Neural cell (in vitro differentiated cells): ENCODE measurements at regions not wholly inside any gene's neighbourhood (a gene's known extent, or its start where the extent isn't known, plus 50 kb on each side); places are given as distances from the start of the nearest gene placed in this dataset.

ENCODE experiments used
- H2AFZ ChIP-seq: fragments of 200-600, 300-800 bp; sonication (generic), shearing (Covaris generic); 2 replicates; pipeline ENCODE4 v1.6.0; 2014; ENCODE audit warnings: low read depth, mild to moderate bottlenecking, antibody characterized with exemption, low read length, moderate library complexity
- H3F3A ChIP-seq: fragments of 200-600 bp; shearing (Covaris generic); 2 replicates; pipeline ENCODE4 v1.6.1; 2016; ENCODE audit warnings: mild to moderate bottlenecking, moderate library complexity, mixed read lengths, antibody characterized with exemption, low read length; ENCODE audit not compliant: insufficient read depth, poor library complexity, severe bottlenecking
- H3K27ac ChIP-seq: fragments of 200-600, 300-800 bp; sonication (generic), shearing (Covaris generic); 2 replicates; pipeline ENCODE4 v1.5.1; 2014; ENCODE audit warnings: mild to moderate bottlenecking, low read length, moderate library complexity
- H3K27me3 ChIP-seq: fragments of 300-800, 200-600 bp; sonication (generic), shearing (Covaris generic); 2 replicates; pipeline ENCODE4 v1.6.0; 2014; ENCODE audit warnings: mild to moderate bottlenecking, low read depth, low read length, moderate library complexity; ENCODE audit not compliant: insufficient read depth
- H3K36me3 ChIP-seq: fragments of 300-800, 200-600 bp; sonication (generic), shearing (Covaris generic); 2 replicates; pipeline ENCODE4 v1.5.1; 2014; ENCODE audit warnings: mild to moderate bottlenecking, antibody characterized with exemption, low read length, moderate library complexity; ENCODE audit not compliant: insufficient read depth
- H3K4me2 ChIP-seq: fragments of 300-800, 200-600 bp; sonication (generic), shearing (Covaris generic); 2 replicates; pipeline ENCODE4 v1.6.0; 2014; ENCODE audit warnings: mild to moderate bottlenecking, low read length
- H3K4me3 ChIP-seq: fragments of 300-800, 200-600 bp; sonication (generic), shearing (Covaris generic); 2 replicates; pipeline ENCODE4 v1.5.1; 2014; ENCODE audit warnings: mild to moderate bottlenecking, low read length, moderate library complexity
- H3K79me2 ChIP-seq: fragments of 200-600 bp; shearing (Covaris generic); replicated peaks from 2 replicates; pipeline ENCODE4 v1.6.0; 2014; ENCODE audit warnings: mild to moderate bottlenecking, low read length, moderate library complexity; ENCODE audit not compliant: insufficient read depth
- H3K9ac ChIP-seq: fragments of 300-800, 200-600 bp; sonication (generic), shearing (Covaris generic); 2 replicates; pipeline ENCODE4 v1.6.1; 2016; ENCODE audit warnings: mild to moderate bottlenecking, low read length, mixed read lengths
- H3K9me2 ChIP-seq: fragments of 200-600 bp; shearing (Covaris generic); 2 replicates; pipeline ENCODE4 v1.6.1; 2016; ENCODE audit warnings: mild to moderate bottlenecking, low read length, mixed read lengths; ENCODE audit not compliant: insufficient read depth
- H3K9me3 ChIP-seq: fragments of 200-600, 300-800 bp; sonication (generic), shearing (Covaris generic); 2 replicates; pipeline ENCODE4 v1.6.1; 2016; ENCODE audit warnings: mild to moderate bottlenecking, mixed run types, low read length, moderate library complexity, mixed read lengths
- H4K20me1 ChIP-seq: fragments of 200-600 bp; shearing (Covaris generic); 2 replicates; pipeline ENCODE4 v1.6.1; 2016; ENCODE audit warnings: mild to moderate bottlenecking, mixed run types; ENCODE audit not compliant: insufficient read depth
- CTCF ChIP-seq: fragments of 450-650 bp; IDR thresholded peaks from 2 replicates; pipeline ENCODE4 v1.5.1; 2014; ENCODE audit warnings: antibody characterized with exemption, mild to moderate bottlenecking, moderate library complexity; ENCODE audit not compliant: poor library complexity, severe bottlenecking
- EP300 ChIP-seq: fragments of 450-650 bp; conservative IDR thresholded peaks from 2 replicates; pipeline ENCODE4 v1.6.1; 2014; ENCODE audit warnings: antibody characterized with exemption, mild to moderate bottlenecking, moderate library complexity; ENCODE audit not compliant: poor library complexity, severe bottlenecking
- EZH2 ChIP-seq: fragments of 200-600, 300-800 bp; shearing (Covaris generic), sonication (generic); IDR thresholded peaks from 2 replicates; pipeline ENCODE4 v1.6.1; 2014; ENCODE audit warnings: antibody characterized with exemption, low read length, borderline replicate concordance, mild to moderate bottlenecking; ENCODE audit not compliant: insufficient read depth, poor library complexity, severe bottlenecking
- MXI1 ChIP-seq: fragments of 450-650 bp; conservative IDR thresholded peaks from 2 replicates; pipeline ENCODE4 v1.6.1; 2014; ENCODE audit warnings: antibody characterized with exemption, mild to moderate bottlenecking; ENCODE audit not compliant: poor library complexity, severe bottlenecking
- POLR2AphosphoS5 ChIP-seq: IDR thresholded peaks from 2 replicates; pipeline ENCODE4 v1.6.1; 2012
- RAD21 ChIP-seq: fragments of 450-650 bp; conservative IDR thresholded peaks from 2 replicates; pipeline ENCODE4 v1.6.1; 2014; ENCODE audit warnings: antibody characterized with exemption, mild to moderate bottlenecking, moderate library complexity
- REST ChIP-seq: IDR thresholded peaks from 2 replicates; pipeline ENCODE4 v1.6.1; 2012; ENCODE audit warnings: borderline replicate concordance
- SMC3 ChIP-seq: fragments of 450-650 bp; conservative IDR thresholded peaks from 2 replicates; pipeline ENCODE4 v1.6.1; 2014; ENCODE audit warnings: antibody characterized with exemption, mild to moderate bottlenecking, moderate library complexity; ENCODE audit not compliant: poor library complexity
- TAF1 ChIP-seq: IDR thresholded peaks from 2 replicates; pipeline ENCODE4 v1.6.1; 2012; ENCODE audit warnings: low read depth

- Histone ChIP-seq H3K79me2 (no peaks in the 10 kb centered on the region), H3K36me3 (no peaks in the 10 kb centered on the region), H2AFZ (no peak overlapping the region), H3K27ac (no peak overlapping the region), H4K20me1 (no peaks in the 10 kb centered on the region), H3K9me3 (no peaks in the 10 kb centered on the region), H3K9me2 (no peaks in the 10 kb centered on the region), H3K9ac (no peak overlapping the region), H3K4me3 (no peak overlapping the region), H3F3A (no peaks in the 10 kb centered on the region), H3K4me2 (no peak overlapping the region), H3K27me3 (no peaks in the 10 kb centered on the region)
- TF ChIP-seq TAF1 (no peak), EZH2 (no peak), MXI1 (no peak), CTCF (no peak), REST (no peak), EP300 (no peak), SMC3 (no peak), POLR2AphosphoS5 (no peak), RAD21 (no peak)
Observed at GRCh38 chr1:103336408-103336807, 189.1 kb upstream of the RNPC3 start.

- no peak for TF ChIP-seq TAF1
- no peak for TF ChIP-seq REST
- TF ChIP-seq EZH2: no peak
- TF ChIP-seq CTCF: no peak
- no peak for TF ChIP-seq MXI1
- no peak for TF ChIP-seq EP300
- TF ChIP-seq SMC3: no peak
- no peak for TF ChIP-seq RAD21
- Histone ChIP-seq H3K4me2 (no peak overlapping the region), H3K27me3 (no peaks in the 10 kb centered on the region), H3K79me2 (no peaks in the 10 kb centered on the region), H3K27ac (no peak overlapping the region), H3K4me3 (no peak overlapping the region), H3K9ac (no peak overlapping the region), H3K9me3 (no peaks in the 10 kb centered on the region), H4K20me1 (no peaks in the 10 kb centered on the region), H3K36me3 (no peaks in the 10 kb centered on the region), H3F3A (no peaks in the 10 kb centered on the region), H2AFZ (no peak overlapping the region), H3K9me2 (no peaks in the 10 kb centered on the region)
Observed at GRCh38 chr1:103333141-103333540, 192.4 kb upstream of the RNPC3 start.
